ENCODE measurements at regions not wholly inside any gene's neighbourhood (a gene's known extent, or its start where the extent isn't known, plus 50 kb on each side); places are given as distances from the start of the nearest gene placed in this dataset.

- H3K4me1 ChIP-seq (ENCODE audit: low read depth), result peaks cover 3% of the 10 kb centered on the region
- ATAC-seq (no peak), DNase-seq (no peak)
- H3K9me3 ChIP-seq, result no peaks in the 10 kb centered on the region
- H3K36me3 ChIP-seq (ENCODE audit: low read depth), result no peaks in the 10 kb centered on the region
- no peak for TF ChIP-seq CTCF (IDR thresholded peaks at IDR 0.05)
- no peak overlapping the region for H3K4me3 ChIP-seq
- intact Hi-C loops (cut with DNase I, micrococcal nuclease), result no loop called here
These were observed 200.5 kb downstream of the HINT1 start for GRCh38 chr5:130964231-130965202.

GRCh38 chr5:130963798-130964197 lies 201.3 kb downstream of the HINT1 start:
- no peaks in the 10 kb centered on the region for H3K36me3 ChIP-seq (ENCODE audit: low read depth)
- ATAC-seq, result no peak
- TF ChIP-seq CTCF (IDR thresholded peaks at IDR 0.05), result no peak
- no peak overlapping the region for H3K4me3 ChIP-seq
- H3K9me3 ChIP-seq, result no peaks in the 10 kb centered on the region
- no peak for DNase-seq
- intact Hi-C loops (cut with DNase I, micrococcal nuclease), result no loop called here
- peaks cover 3% of the 10 kb centered on the region for H3K4me1 ChIP-seq (ENCODE audit: low read depth)

- H3K4me1 ChIP-seq (ENCODE audit: low read depth), result no peaks in the 10 kb centered on the region
- intact Hi-C loops (cut with DNase I, micrococcal nuclease), result no loop called here
- ATAC-seq (peak; percentile 45), DNase-seq (no peak)
- H3K4me3 ChIP-seq, result no peak overlapping the region
- no peak for TF ChIP-seq CTCF (IDR thresholded peaks at IDR 0.05)
- no peaks in the 10 kb centered on the region for H3K36me3 ChIP-seq (ENCODE audit: low read depth)
- H3K9me3 ChIP-seq, result no peaks in the 10 kb centered on the region
These were observed 207.9 kb downstream of the HINT1 start for GRCh38 chr5:130957151-130957550.

- Histone ChIP-seq H3K36me3 (ENCODE audit: low read depth) (no peaks in the 10 kb centered on the region), H3K4me3 (no peak overlapping the region), H3K4me1 (ENCODE audit: low read depth) (no peaks in the 10 kb centered on the region), H3K9me3 (no peaks in the 10 kb centered on the region)
- no peak for TF ChIP-seq CTCF (IDR thresholded peaks at IDR 0.05)
- ATAC-seq (no peak), DNase-seq (no peak)
- intact Hi-C loops (cut with DNase I, micrococcal nuclease), result no loop called here
These were observed 210.0 kb downstream of the HINT1 start for GRCh38 chr5:130955041-130955440.

- intact Hi-C loops (cut with DNase I, micrococcal nuclease), result no loop called here
- Histone ChIP-seq H3K9me3 (no peaks in the 10 kb centered on the region), H3K4me3 (no peak overlapping the region), H3K36me3 (ENCODE audit: low read depth) (no peaks in the 10 kb centered on the region), H3K4me1 (ENCODE audit: low read depth) (no peaks in the 10 kb centered on the region)
- ATAC-seq (no peak), DNase-seq (no peak)
- no peak for TF ChIP-seq CTCF (IDR thresholded peaks at IDR 0.05)
These were observed 210.7 kb downstream of the HINT1 start for GRCh38 chr5:130954336-130954735.
